GM20000 (cell line): ENCODE measurements at regions not wholly inside any gene's neighbourhood (a gene's known extent, or its start where the extent isn't known, plus 50 kb on each side); places are given as distances from the start of the nearest gene placed in this dataset.

Source experiments
- DNase-seq: peaks from one replicate; pipeline ENCODE4 v3.0.0; 2012; ENCODE audit warnings: low spot score
- TF ChIP-seq, protein P1 (sequence below): IDR thresholded peaks from 2 replicates; pipeline ENCODE4 v1.5.1; 2012; ENCODE audit warnings: mild to moderate bottlenecking, control low read depth; ENCODE audit errors: extremely low read depth, missing control alignments

- DNase-seq: no peak
- TF ChIP-seq, protein P1, sequence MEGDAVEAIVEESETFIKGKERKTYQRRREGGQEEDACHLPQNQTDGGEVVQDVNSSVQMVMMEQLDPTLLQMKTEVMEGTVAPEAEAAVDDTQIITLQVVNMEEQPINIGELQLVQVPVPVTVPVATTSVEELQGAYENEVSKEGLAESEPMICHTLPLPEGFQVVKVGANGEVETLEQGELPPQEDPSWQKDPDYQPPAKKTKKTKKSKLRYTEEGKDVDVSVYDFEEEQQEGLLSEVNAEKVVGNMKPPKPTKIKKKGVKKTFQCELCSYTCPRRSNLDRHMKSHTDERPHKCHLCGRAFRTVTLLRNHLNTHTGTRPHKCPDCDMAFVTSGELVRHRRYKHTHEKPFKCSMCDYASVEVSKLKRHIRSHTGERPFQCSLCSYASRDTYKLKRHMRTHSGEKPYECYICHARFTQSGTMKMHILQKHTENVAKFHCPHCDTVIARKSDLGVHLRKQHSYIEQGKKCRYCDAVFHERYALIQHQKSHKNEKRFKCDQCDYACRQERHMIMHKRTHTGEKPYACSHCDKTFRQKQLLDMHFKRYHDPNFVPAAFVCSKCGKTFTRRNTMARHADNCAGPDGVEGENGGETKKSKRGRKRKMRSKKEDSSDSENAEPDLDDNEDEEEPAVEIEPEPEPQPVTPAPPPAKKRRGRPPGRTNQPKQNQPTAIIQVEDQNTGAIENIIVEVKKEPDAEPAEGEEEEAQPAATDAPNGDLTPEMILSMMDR: no peak
Observed at GRCh38 chr2:215773728-215774127, 239.6 kb downstream of the MREG start.

DNA sequence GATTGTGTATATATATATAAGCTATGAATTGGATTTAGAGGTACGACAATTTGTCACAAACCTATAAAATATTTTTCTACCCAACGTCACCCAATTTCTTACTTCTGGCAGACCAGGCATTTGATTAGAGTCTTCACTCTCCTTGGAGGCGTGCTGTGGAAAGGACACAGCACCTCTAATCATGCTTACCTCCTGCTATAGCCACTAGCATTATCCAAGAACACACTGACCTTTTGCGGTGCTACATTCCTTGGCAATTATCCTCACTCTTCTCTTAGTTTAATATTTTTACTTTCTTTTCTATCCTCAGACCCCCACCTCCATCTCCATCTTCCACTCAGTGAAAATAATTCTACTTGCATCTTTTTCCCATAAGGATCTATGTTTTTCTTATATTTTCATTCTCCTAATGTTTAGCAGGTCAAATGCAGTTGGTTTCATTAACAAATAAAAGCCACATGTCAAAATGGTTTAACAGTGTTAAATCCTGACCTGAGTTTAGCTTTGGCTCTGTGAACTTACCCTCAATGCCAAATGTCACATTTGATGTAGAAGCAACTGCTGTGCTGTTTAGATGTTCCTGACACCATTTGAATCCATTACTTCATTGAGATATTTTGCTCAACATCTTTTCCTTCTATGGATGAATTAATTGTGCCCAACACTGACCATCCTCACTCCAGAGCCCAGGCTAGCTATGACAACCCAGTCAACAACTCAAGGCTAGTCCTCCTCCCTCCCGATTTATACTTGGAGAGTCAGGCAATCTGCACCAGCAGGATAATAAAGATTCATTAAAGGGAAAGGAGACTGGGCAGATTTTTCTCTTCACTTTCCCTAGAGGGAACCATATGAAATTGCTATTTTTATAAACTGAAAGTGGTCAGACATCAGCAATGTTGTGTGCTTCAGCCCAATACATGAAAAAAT is 240.5 kb downstream of the MREG start:
- DNase-seq: no peak
- TF ChIP-seq, protein P1: no peak

DNA sequence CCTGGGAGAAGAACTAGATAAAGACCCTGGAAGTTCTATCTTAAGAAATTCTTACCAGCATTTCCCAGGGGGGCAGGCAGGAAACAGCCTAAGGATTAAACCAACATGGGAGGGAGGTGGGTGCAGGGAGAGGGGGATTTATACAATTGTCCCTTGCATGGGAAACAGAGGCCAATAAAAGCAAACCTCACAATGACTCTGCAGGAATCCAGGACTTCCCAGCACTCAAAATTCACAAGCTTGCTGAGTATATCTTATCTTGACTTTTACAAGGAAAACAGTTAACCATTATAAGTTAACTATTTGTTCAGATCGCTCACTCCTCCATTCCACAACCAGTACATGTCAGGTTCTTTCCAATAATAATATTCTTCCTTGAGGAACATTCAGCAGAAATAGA is 241.3 kb downstream of the MREG start:
- no peak for DNase-seq
- TF ChIP-seq, protein P1: no peak

- TF ChIP-seq, protein P1: no peak
- no peak for DNase-seq
Observed at GRCh38 chr2:215771241-215771640, 242.1 kb downstream of the MREG start.

GRCh38 chr2:215770668-215771067 is 242.7 kb downstream of the MREG start:
- DNase-seq: no peak
- TF ChIP-seq, protein P1: no peak

GRCh38 chr2:215769246-215769645 is 244.1 kb downstream of the MREG start:
- TF ChIP-seq, protein P1: no peak
- no peak for DNase-seq

GRCh38 chr2:215767625-215768024 is 245.7 kb downstream of the MREG start:
- TF ChIP-seq, protein P1: no peak
- no peak for DNase-seq
